PFSK-1 (cell line): ENCODE measurements at regions not wholly inside any gene's neighbourhood (a gene's known extent, or its start where the extent isn't known, plus 50 kb on each side); places are given as distances from the start of the nearest gene placed in this dataset.

ENCODE experiments used
- POLR2AphosphoS5 ChIP-seq: IDR thresholded peaks from 2 replicates; pipeline ENCODE4 v1.6.1; 2012; ENCODE audit warnings: low read depth, mild to moderate bottlenecking, control low read depth, low read length, moderate library complexity
- SIN3A ChIP-seq: IDR thresholded peaks from 2 replicates; pipeline ENCODE4 v1.6.1; 2012; ENCODE audit warnings: mild to moderate bottlenecking, low read length, moderate library complexity, borderline replicate concordance; ENCODE audit not compliant: insufficient read depth
- TAF1 ChIP-seq: IDR thresholded peaks from 2 replicates; pipeline ENCODE4 v1.6.1; 2012; ENCODE audit warnings: low read length, control low read depth, borderline replicate concordance; ENCODE audit not compliant: insufficient read depth

DNA sequence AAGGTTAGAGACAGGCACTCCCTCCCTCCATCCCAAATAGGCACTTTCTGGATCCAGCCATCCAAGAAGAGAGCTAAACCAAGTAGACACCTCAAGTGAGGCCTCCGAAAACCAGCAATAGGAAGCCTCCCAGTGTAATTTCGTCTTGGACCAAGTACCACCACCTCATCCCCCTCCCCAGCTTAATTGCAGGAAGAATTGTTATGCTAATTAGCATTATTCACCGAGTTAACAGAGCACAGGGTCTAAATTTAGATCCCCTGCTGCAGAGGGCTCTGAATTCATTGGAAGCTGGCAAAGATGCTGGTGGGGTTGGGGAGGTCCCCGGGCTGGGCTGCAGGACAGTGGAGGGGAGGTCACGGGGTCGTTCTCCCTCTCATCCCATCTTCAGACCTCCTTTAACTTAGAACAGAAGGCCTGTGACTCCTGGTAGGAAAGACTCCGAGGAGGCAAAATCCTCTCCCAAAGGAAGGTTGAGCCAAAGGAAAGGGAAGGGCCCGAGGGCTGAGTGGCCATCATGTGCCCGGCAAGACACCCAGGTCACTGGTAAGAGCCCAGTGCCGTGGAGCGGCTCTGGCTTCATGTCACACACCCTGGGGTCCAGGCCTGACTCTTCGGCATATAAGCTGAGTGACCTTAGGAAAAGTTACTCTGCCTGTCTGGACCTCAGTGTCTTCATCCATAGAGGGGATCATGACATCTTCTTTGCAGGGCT is 209.2 kb upstream of the GRIK3 start:
- no peak for TF ChIP-seq TAF1
- no peak for TF ChIP-seq POLR2AphosphoS5
- TF ChIP-seq SIN3A: no peak
